OCI-LY1 (cell line): ENCODE measurements at regions not wholly inside any gene's neighbourhood (a gene's known extent, or its start where the extent isn't known, plus 50 kb on each side); places are given as distances from the start of the nearest gene placed in this dataset.

ENCODE experiments used
- H2AFZ ChIP-seq: fragments of 200-600 bp; sonication (generic), shearing (Covaris generic); 2 replicates; pipeline ENCODE4 v1.6.0; 2014; ENCODE audit warnings: antibody characterized with exemption, mild to moderate bottlenecking, low read length
- H3F3A ChIP-seq: fragments of 200-600 bp; sonication (generic), shearing (Covaris generic); 2 replicates; pipeline ENCODE4 v1.6.0; 2014; ENCODE audit warnings: mild to moderate bottlenecking, antibody characterized with exemption, low read length, moderate library complexity; ENCODE audit not compliant: insufficient read depth
- H3K27ac ChIP-seq: fragments of 200-600 bp; sonication (generic); 2 replicates; pipeline ENCODE4 v1.5.1; 2014; ENCODE audit warnings: low read length, mixed run types, mild to moderate bottlenecking, low read depth; ENCODE audit not compliant: poor library complexity, severe bottlenecking
- H3K27me3 ChIP-seq: fragments of 200-600 bp; sonication (generic); 2 replicates; pipeline ENCODE4 v1.6.0; 2014; ENCODE audit warnings: antibody characterized with exemption, mild to moderate bottlenecking, low read length, moderate library complexity; ENCODE audit not compliant: insufficient read depth
- H3K36me3 ChIP-seq: fragments of 200-600 bp; sonication (generic); 2 replicates; pipeline ENCODE4 v1.6.1; 2014; ENCODE audit warnings: mild to moderate bottlenecking, antibody characterized with exemption, low read length, moderate library complexity, mixed read lengths; ENCODE audit not compliant: insufficient read depth
- H3K4me1 ChIP-seq: fragments of 200-600 bp; sonication (generic); 2 replicates; pipeline ENCODE4 v1.5.1; 2014; ENCODE audit warnings: mild to moderate bottlenecking, low read length, moderate library complexity; ENCODE audit not compliant: insufficient read depth, severe bottlenecking
- H3K4me2 ChIP-seq: fragments of 200-600 bp; sonication (generic), shearing (Covaris generic); 2 replicates; pipeline ENCODE4 v1.6.1; 2014; ENCODE audit warnings: low read length
- H3K4me3 ChIP-seq: fragments of 200-600 bp; sonication (generic); 2 replicates; pipeline ENCODE4 v1.5.1; 2014; ENCODE audit warnings: low read length, low read depth, mild to moderate bottlenecking, mixed read lengths; ENCODE audit not compliant: poor library complexity, severe bottlenecking
- H3K79me2 ChIP-seq: fragments of 200-600 bp; shearing (Covaris generic); 2 replicates; pipeline ENCODE4 v1.6.1; 2016; ENCODE audit warnings: mixed run types, low read length, mixed read lengths; ENCODE audit not compliant: insufficient read depth
- H3K9ac ChIP-seq: fragments of 200-600 bp; sonication (generic), shearing (Covaris generic); 2 replicates; pipeline ENCODE4 v1.6.1; 2014; ENCODE audit warnings: mild to moderate bottlenecking, low read length, mixed read lengths
- H3K9me2 ChIP-seq: fragments of 200-600 bp; sonication (generic), shearing (Covaris generic); 2 replicates; pipeline ENCODE4 v1.6.1; 2014; ENCODE audit warnings: low read depth, mild to moderate bottlenecking, low read length, mixed read lengths
- H3K9me3 ChIP-seq: fragments of 200-600 bp; shearing (Covaris generic); 2 replicates; pipeline ENCODE4 v1.6.1; 2014; ENCODE audit warnings: low read length, mixed read lengths
- H4K20me1 ChIP-seq: fragments of 200-600 bp; sonication (generic), shearing (Covaris generic); 2 replicates; pipeline ENCODE4 v1.6.0; 2016; ENCODE audit warnings: mild to moderate bottlenecking, low read length; ENCODE audit not compliant: insufficient read depth
- CTCF ChIP-seq: fragments of 200-600 bp; sonication (generic), shearing (Covaris generic); IDR thresholded peaks from 2 replicates; pipeline ENCODE4 v1.5.1; 2017; ENCODE audit warnings: mild to moderate bottlenecking, antibody characterized with exemption, low read length, moderate library complexity, mixed read lengths
- EZH2 ChIP-seq: fragments of 200-600 bp; sonication (generic), shearing (Covaris generic); IDR thresholded peaks from 2 replicates; pipeline ENCODE4 v1.8.0; 2017; ENCODE audit warnings: borderline replicate concordance, mixed run types, mild to moderate bottlenecking, antibody characterized with exemption, low read length, moderate library complexity, mixed read lengths

GRCh38 chr10:4637657-4638056, 188.3 kb upstream of the AKR1E2 start:
- Histone ChIP-seq H3K36me3 (no peaks in the 10 kb centered on the region), H3K9me2 (no peaks in the 10 kb centered on the region), H3K9me3 (no peaks in the 10 kb centered on the region), H4K20me1 (no peaks in the 10 kb centered on the region), H3K4me1 (no peaks in the 10 kb centered on the region), H3K9ac (no peak overlapping the region), H2AFZ (no peak overlapping the region), H3K79me2 (no peaks in the 10 kb centered on the region), H3K27ac (no peak overlapping the region), H3K4me2 (no peak overlapping the region), H3F3A (no peaks in the 10 kb centered on the region), H3K4me3 (no peak overlapping the region), H3K27me3 (no peaks in the 10 kb centered on the region)
- no peak for TF ChIP-seq CTCF
- no peak for TF ChIP-seq EZH2

- no peak overlapping the region for H2AFZ ChIP-seq
- H3K27me3 ChIP-seq, result no peaks in the 10 kb centered on the region
- no peak overlapping the region for H3K9ac ChIP-seq
- H3K9me2 ChIP-seq, result no peaks in the 10 kb centered on the region
- H3K4me1 ChIP-seq, result no peaks in the 10 kb centered on the region
- no peaks in the 10 kb centered on the region for H3K9me3 ChIP-seq
- no peaks in the 10 kb centered on the region for H4K20me1 ChIP-seq
- no peaks in the 10 kb centered on the region for H3K79me2 ChIP-seq
- H3K4me3 ChIP-seq, result no peak overlapping the region
- H3F3A ChIP-seq, result no peaks in the 10 kb centered on the region
- no peak for TF ChIP-seq CTCF
- TF ChIP-seq EZH2, result no peak
- no peaks in the 10 kb centered on the region for H3K36me3 ChIP-seq
- H3K4me2 ChIP-seq, result no peak overlapping the region
- no peak overlapping the region for H3K27ac ChIP-seq
These were observed 190.1 kb upstream of the AKR1E2 start for GRCh38 chr10:4635883-4636282.

- no peak overlapping the region for H3K4me3 ChIP-seq
- H3K9me2 ChIP-seq, result no peaks in the 10 kb centered on the region
- no peaks in the 10 kb centered on the region for H3K4me1 ChIP-seq
- H3K27ac ChIP-seq, result no peak overlapping the region
- no peaks in the 10 kb centered on the region for H3K9me3 ChIP-seq
- no peaks in the 10 kb centered on the region for H3K27me3 ChIP-seq
- H3F3A ChIP-seq, result no peaks in the 10 kb centered on the region
- H4K20me1 ChIP-seq, result no peaks in the 10 kb centered on the region
- H3K79me2 ChIP-seq, result no peaks in the 10 kb centered on the region
- H3K36me3 ChIP-seq, result no peaks in the 10 kb centered on the region
- no peak overlapping the region for H3K9ac ChIP-seq
- H2AFZ ChIP-seq, result no peak overlapping the region
- H3K4me2 ChIP-seq, result no peak overlapping the region
- TF ChIP-seq EZH2, result no peak
- TF ChIP-seq CTCF, result no peak
These were observed 190.6 kb upstream of the AKR1E2 start for GRCh38 chr10:4635388-4635787.
